ENCODE measurements at regions not wholly inside any gene's neighbourhood (a gene's known extent, or its start where the extent isn't known, plus 50 kb on each side); places are given as distances from the start of the nearest gene placed in this dataset.

- Histone ChIP-seq H3K4me1 (ENCODE audit: low read depth) (peaks cover 39% of the 10 kb centered on the region), H3K4me3 (no peak overlapping the region), H3K9me3 (no peaks in the 10 kb centered on the region), H3K36me3 (ENCODE audit: low read depth) (no peaks in the 10 kb centered on the region)
- TF ChIP-seq CTCF (IDR thresholded peaks at IDR 0.05) = no peak
- DNase-seq (no peak), ATAC-seq (no peak)
- intact Hi-C loops (cut with DNase I, micrococcal nuclease) = no loop called here
These were observed 83.5 kb downstream of the CD164 start for GRCh38 chr6:109298605-109299264.

- Histone ChIP-seq H3K4me3 (no peak overlapping the region), H3K9me3 (no peaks in the 10 kb centered on the region), H3K36me3 (ENCODE audit: low read depth) (no peaks in the 10 kb centered on the region), H3K4me1 (ENCODE audit: low read depth) (peaks cover 44% of the 10 kb centered on the region)
- ATAC-seq = no peak
- DNase-seq = no peak
- no peak for TF ChIP-seq CTCF (IDR thresholded peaks at IDR 0.05)
- intact Hi-C loops (cut with DNase I, micrococcal nuclease) = no loop called here
These were observed 84.7 kb downstream of the CD164 start for GRCh38 chr6:109297406-109298110.

GRCh38 chr6:109296971-109297372 lies 85.3 kb downstream of the CD164 start:
- ATAC-seq = peak; percentile 32
- Histone ChIP-seq H3K36me3 (ENCODE audit: low read depth) (no peaks in the 10 kb centered on the region), H3K4me1 (ENCODE audit: low read depth) (peaks cover 45% of the 10 kb centered on the region), H3K4me3 (no peak overlapping the region), H3K9me3 (no peaks in the 10 kb centered on the region)
- intact Hi-C loops (cut with DNase I, micrococcal nuclease) = no loop called here
- no peak for DNase-seq
- no peak for TF ChIP-seq CTCF (IDR thresholded peaks at IDR 0.05)

- Histone ChIP-seq H3K36me3 (ENCODE audit: low read depth) (no peaks in the 10 kb centered on the region), H3K4me1 (ENCODE audit: low read depth) (peaks cover 47% of the 10 kb centered on the region), H3K4me3 (no peak overlapping the region), H3K9me3 (no peaks in the 10 kb centered on the region)
- DNase-seq (peak in 1 of 3 donors; percentile 76), ATAC-seq (peak; percentile 86)
- intact Hi-C loops (cut with DNase I, micrococcal nuclease) = no loop called here
- TF ChIP-seq CTCF (IDR thresholded peaks at IDR 0.05) = peak; percentile 7
These were observed 85.8 kb downstream of the CD164 start for GRCh38 chr6:109296452-109296851.

- no peak for DNase-seq
- H3K36me3 ChIP-seq (ENCODE audit: low read depth) = no peaks in the 10 kb centered on the region
- intact Hi-C loops (cut with DNase I, micrococcal nuclease) = no loop called here
- peaks cover 47% of the 10 kb centered on the region for H3K4me1 ChIP-seq (ENCODE audit: low read depth)
- no peak for TF ChIP-seq CTCF (IDR thresholded peaks at IDR 0.05)
- no peak for ATAC-seq
- H3K4me3 ChIP-seq = no peak overlapping the region
- no peaks in the 10 kb centered on the region for H3K9me3 ChIP-seq
These were observed 86.5 kb downstream of the CD164 start for GRCh38 chr6:109295774-109296156.

Data from mucosa of descending colon (tissue), 3 donors.